RWPE2 (cell line): ENCODE measurements at regions not wholly inside any gene's neighbourhood (a gene's known extent, or its start where the extent isn't known, plus 50 kb on each side); places are given as distances from the start of the nearest gene placed in this dataset.
"Not testable (repeated sequence)": the region's sequence is repeated elsewhere in the genome, so short reads cannot be mapped to it uniquely, and the experiment has no call there.

Source experiments
- ATAC-seq: fragments of 200-7000 bp; cut with Tn5 transposase; 3 replicates; pipeline ENCODE4 v1.9.1; 2021; ENCODE audit warnings: low read depth
- DNase-seq: peaks from one replicate; pipeline ENCODE4 v3.0.0-alpha.2; 2020; ENCODE audit warnings: low spot score
- H3K27ac ChIP-seq: fragments of 450-650 bp; 2 replicates; pipeline ENCODE4 v1.5.1; 2017; ENCODE audit warnings: mild to moderate bottlenecking; ENCODE audit not compliant: poor library complexity, severe bottlenecking
- H3K27me3 ChIP-seq: fragments of 250-450 bp; sonication (Bioruptor Pico); 2 replicates; pipeline ENCODE4 v1.5.1; 2021; ENCODE audit warnings: mild to moderate bottlenecking, moderate library complexity; ENCODE audit not compliant: insufficient read depth, poor library complexity, severe bottlenecking
- H3K36me3 ChIP-seq: fragments of 250-450 bp; sonication (Bioruptor Pico); 2 replicates; pipeline ENCODE4 v1.5.1; 2020; ENCODE audit warnings: low read depth, mild to moderate bottlenecking, moderate library complexity
- H3K4me1 ChIP-seq: fragments of 250-450 bp; sonication (Bioruptor Pico); 2 replicates; pipeline ENCODE4 v1.5.1; 2021; ENCODE audit warnings: mild to moderate bottlenecking, moderate library complexity; ENCODE audit not compliant: insufficient read depth, poor library complexity, severe bottlenecking
- H3K4me3 ChIP-seq: fragments of 250-450 bp; sonication (Bioruptor Pico); 2 replicates; pipeline ENCODE4 v1.5.1; 2021; ENCODE audit warnings: mild to moderate bottlenecking, moderate library complexity; ENCODE audit not compliant: severe bottlenecking
- H3K9me3 ChIP-seq: fragments of 250-450 bp; sonication (Bioruptor Pico); 2 replicates; pipeline ENCODE4 v1.5.1; 2021; ENCODE audit warnings: mild to moderate bottlenecking, moderate library complexity; ENCODE audit not compliant: severe bottlenecking
- CTCF ChIP-seq: fragments of 450-650 bp; IDR thresholded peaks from one replicate; pipeline ENCODE4 v1.5.1; 2017; ENCODE audit warnings: mild to moderate bottlenecking, moderate library complexity; ENCODE audit not compliant: poor library complexity, severe bottlenecking

- Histone ChIP-seq H3K9me3 (no peaks in the 10 kb centered on the region), H3K4me3 (no peak overlapping the region), H3K36me3 (no peaks in the 10 kb centered on the region), H3K4me1 (no peaks in the 10 kb centered on the region), H3K27me3 (no peaks in the 10 kb centered on the region), H3K27ac (no peak overlapping the region)
- TF ChIP-seq CTCF = no peak
- DNase-seq (no peak), ATAC-seq (no peak)
Observed at GRCh38 chr5:163345216-163345615, 92.2 kb upstream of the CCNG1 start.

- DNase-seq (no peak), ATAC-seq (0 out of 3 replicates have a peak, but pooled peaks have one; percentile 52)
- no peaks in the 10 kb centered on the region for H3K4me1 ChIP-seq
- H3K27ac ChIP-seq = no peak overlapping the region
- TF ChIP-seq CTCF = peak; percentile 96
- H3K9me3 ChIP-seq = no peaks in the 10 kb centered on the region
- H3K4me3 ChIP-seq = no peak overlapping the region
- H3K27me3 ChIP-seq = no peaks in the 10 kb centered on the region
- no peaks in the 10 kb centered on the region for H3K36me3 ChIP-seq
Observed at GRCh38 chr5:163347671-163348070, 89.7 kb upstream of the CCNG1 start.

- no peak for DNase-seq
- Histone ChIP-seq H3K27me3 (no peaks in the 10 kb centered on the region), H3K4me1 (no peaks in the 10 kb centered on the region), H3K4me3 (no peak overlapping the region), H3K27ac (no peak overlapping the region), H3K9me3 (no peaks in the 10 kb centered on the region), H3K36me3 (no peaks in the 10 kb centered on the region)
- peak; percentile 75; the same call in 2 of the 3 replicates for ATAC-seq
- TF ChIP-seq CTCF = no peak
Observed at GRCh38 chr5:163350083-163350482, 87.3 kb upstream of the CCNG1 start.

GRCh38 chr5:163352531-163352930 is 84.9 kb upstream of the CCNG1 start:
- Histone ChIP-seq H3K9me3 (no peaks in the 10 kb centered on the region), H3K27ac (no peak overlapping the region), H3K4me1 (no peaks in the 10 kb centered on the region), H3K36me3 (no peaks in the 10 kb centered on the region), H3K27me3 (no peaks in the 10 kb centered on the region), H3K4me3 (no peak overlapping the region)
- ATAC-seq = no peak
- no peak for TF ChIP-seq CTCF
- no peak for DNase-seq

GRCh38 chr5:163355811-163356210 is 81.6 kb upstream of the CCNG1 start:
- not testable (repeated sequence) for H3K27me3 ChIP-seq, H3K36me3 ChIP-seq, ATAC-seq, H3K27ac ChIP-seq, H3K4me1 ChIP-seq, H3K4me3 ChIP-seq, DNase-seq, H3K9me3 ChIP-seq
